ENCODE measurements at regions not wholly inside any gene's neighbourhood (a gene's known extent, or its start where the extent isn't known, plus 50 kb on each side); places are given as distances from the start of the nearest gene placed in this dataset.
"Not testable (repeated sequence)": the region's sequence is repeated elsewhere in the genome, so short reads cannot be mapped to it uniquely, and the experiment has no call there.

- no peak for DNase-seq
These were observed 173.5 kb downstream of the LMBRD1 start for GRCh38 chr6:69623357-69623756.

DNA sequence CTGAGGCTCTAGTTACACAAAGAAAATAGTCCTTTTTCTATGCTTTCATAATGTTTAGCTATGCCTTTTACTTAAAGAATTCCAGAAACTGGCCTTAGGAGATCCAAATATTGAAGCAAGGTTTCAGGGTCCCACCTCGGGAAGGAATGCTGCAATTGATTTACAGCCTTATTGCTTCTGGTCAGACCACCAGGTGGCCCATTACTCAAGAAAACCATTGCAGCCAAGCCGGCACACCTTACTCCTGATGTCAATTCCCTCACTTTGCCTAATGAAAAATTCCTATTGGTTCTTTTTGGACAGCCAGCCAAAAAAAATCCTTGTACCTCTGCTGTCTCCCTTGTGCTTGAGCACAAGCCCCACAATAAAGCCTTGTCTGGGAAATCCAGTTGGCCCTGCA, 173.9 kb downstream of the LMBRD1 start:
- no peak for DNase-seq

DNA sequence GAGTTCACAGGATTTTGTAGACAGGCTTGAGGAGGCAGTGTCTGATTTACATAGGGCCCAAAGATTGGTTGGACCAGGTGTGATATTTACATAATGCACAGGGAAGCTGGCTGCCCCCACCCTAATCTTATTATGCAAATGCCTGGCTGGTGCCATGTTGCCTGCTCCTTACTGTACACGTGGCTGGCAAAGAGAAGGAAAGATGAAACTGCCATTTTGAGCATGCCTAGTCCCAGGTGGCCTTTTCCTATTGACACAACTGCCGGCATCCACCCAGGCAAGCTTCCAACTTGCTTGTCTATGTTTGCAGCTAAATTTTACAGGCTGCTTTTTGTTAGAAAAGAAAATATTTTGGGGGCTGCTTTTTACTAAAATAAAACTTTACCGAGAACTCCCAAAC, 174.6 kb downstream of the LMBRD1 start:
- peak; percentile 69 for DNase-seq

- DNase-seq: no peak
These were observed 179.6 kb downstream of the LMBRD1 start for GRCh38 chr6:69617163-69617562.

DNA sequence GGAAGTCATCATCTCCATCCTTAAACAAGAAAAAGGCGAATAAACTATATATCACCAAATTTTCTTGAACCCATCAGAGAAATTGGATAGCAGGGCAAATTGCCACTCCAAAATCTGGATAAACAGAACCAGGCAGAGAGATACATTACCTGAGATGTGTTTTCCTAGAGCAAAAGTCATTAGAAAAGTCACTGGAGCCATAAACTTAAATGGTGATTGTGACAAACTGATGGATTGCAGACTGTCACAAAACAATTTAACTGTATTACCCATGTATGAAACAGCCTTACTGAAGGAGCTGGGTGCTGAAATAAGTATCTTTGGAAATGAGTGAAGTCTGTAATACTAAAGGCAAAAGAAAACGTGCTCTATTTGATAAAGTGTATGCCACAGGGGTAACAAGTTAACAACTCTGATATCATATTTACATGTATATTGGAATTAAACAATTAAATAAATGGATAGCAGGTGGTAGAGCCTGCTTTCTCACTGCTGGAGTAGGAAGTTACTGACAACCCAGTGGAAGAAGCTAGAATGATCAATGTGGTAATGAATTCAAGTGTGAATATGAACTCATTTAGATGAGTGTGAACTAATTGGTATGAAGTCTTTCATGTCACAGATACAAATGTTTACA, 186.9 kb downstream of the LMBRD1 start:
- DNase-seq: no peak

GRCh38 chr6:69601132-69601531, 195.7 kb downstream of the LMBRD1 start:
- peak; percentile 40 for DNase-seq

DNA sequence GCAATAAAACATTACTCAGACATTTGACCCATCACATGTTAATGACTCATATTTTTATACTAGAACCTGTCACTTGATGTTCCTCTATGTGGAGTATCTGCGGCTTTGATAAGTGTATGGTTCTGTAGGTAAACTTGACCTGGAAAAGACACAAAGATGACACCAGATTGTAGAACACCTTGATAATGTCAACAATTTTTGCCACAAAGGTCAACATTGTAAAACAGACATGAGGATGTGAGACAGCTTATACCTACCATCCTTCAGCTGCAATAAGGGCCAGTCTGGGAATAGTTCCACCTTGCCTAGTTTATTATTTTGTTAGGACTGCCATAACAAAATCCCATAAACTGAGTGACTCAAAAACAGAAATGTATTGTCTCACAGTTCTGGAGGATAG, 202.4 kb downstream of the LMBRD1 start:
- DNase-seq: no peak

DNA sequence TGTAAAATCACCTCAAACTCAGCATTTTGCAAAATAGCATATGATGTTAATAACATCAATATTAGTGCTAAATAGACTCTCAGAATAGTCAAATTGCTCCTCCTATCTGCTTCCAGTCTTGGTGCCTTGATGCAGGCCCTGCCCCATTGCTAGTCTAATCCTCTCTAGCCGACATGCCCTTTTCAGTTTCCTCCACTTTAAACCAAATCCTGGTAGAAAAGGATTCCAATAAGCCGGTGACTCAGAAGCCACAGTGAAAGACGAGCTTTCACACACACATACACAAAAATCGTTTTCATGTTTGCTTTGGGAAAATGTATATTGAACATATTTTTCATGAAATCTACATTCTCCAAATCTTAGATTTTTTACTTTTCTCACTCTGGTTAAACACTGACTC, 203.1 kb downstream of the LMBRD1 start:
- no peak for DNase-seq

GRCh38 chr6:69589626-69590025, 207.2 kb downstream of the LMBRD1 start:
- DNase-seq: no peak

GRCh38 chr6:69584913-69585729, 211.7 kb downstream of the LMBRD1 start:
- DNase-seq: no peak

GRCh38 chr6:69584536-69584912, 212.3 kb downstream of the LMBRD1 start:
- DNase-seq: no peak

GRCh38 chr6:69581581-69581980, 215.2 kb downstream of the LMBRD1 start:
- DNase-seq: no peak

DNA sequence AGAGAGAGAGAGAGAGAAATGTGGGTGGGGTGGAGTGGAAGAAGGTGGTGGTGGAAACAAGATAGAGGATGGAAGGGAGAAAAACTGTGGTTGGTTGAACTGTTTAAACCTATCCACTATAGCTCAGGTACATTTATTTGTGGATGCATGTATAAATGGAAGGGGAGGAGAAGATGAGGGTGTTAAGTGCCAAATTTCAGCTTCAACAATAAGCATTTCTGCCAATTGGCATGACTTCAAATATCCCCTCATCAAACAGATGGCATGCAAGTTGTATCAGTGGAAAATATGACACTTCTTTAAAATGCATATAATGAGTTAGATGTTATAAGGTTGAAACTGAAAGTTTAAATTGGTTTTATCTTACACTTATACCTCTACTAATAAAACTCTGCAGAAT, 216.1 kb downstream of the LMBRD1 start:
- DNase-seq: no peak

DNA sequence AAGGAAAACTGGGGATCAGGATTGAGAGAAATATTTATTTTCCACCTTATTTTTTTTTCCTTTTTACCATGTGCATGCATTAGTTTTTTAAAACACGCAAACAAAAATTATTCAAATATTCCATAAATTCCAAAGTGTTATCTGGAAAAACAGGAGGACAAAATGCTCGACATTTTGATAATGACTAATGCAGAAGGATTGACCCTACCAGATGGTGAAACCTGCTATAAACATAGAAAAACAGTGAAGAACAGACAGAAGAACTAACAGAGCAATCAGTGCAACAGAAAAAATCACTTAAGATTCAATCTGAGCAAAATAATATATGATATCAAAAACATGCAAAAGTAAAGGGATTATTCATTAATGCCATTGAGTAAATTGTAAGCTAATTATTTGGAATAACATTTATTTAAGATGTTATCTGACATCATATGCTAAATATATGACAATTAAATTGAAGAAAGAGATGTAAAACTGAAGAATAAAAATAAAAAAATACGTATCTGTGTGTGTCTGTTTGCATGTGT, 218.4 kb downstream of the LMBRD1 start:
- DNase-seq: no peak

DNA sequence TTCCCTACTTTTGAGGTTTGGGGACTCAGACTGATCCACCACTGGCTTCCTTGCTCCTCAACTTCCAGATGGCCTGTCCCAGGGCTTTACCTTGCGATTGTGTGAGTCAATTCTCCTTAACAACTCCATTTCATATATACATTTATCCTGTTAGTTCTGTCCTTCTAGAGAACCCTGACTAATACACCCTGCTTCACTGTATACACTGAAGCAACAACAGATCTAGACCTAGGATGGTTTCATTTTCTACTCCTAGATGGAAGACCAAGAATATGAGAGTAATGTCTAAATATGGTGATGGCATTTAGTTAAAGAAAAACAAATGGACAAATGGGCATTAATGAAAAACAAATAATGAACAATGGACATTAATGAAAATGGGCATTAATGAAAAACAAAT, 225.6 kb downstream of the LMBRD1 start:
- DNase-seq: no peak

GRCh38 chr6:69570106-69570505, 226.7 kb downstream of the LMBRD1 start:
- DNase-seq: no peak

DNA sequence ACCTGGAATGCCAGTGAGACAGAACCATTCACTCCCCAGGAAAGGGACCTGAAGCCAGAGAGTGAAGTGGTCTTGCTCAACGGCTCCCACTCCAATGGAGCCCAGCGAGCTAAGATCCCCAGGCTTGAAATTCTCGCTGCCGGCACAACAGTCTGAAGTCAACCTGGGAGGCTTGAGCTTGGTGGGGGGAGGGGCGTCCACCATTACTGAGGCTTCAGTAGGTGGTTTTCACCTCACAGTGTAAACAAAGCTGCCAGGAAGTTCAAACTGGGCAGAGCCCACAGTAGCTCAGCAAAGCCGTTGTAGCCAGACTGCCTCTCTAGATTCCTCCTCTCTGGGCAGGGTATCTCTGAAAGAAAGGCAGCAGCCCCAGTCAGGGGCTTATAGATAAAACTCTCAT, 236.2 kb downstream of the LMBRD1 start:
- DNase-seq: not testable (repeated sequence)

GRCh38 chr6:69555088-69555638, 241.6 kb downstream of the LMBRD1 start:
- DNase-seq: no peak

DNA sequence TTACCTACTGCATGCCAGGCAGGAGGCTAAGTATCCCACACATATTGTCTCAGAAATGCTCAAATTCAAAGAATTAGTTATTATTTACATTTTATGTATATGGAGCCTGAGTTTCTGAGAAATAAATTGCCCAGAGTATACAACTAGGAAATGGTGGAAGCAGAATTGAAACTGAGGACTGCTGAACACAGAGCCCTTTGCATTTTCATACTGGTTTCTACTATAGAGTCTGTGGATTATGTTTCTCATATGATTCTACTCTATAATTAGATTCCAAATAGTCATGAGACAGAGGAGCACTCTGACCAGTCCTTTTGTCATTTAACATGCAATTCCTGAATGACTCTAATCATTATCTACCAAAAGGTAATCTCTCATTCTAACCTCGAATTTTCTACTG, 254.3 kb downstream of the LMBRD1 start:
- no peak for DNase-seq

DNA sequence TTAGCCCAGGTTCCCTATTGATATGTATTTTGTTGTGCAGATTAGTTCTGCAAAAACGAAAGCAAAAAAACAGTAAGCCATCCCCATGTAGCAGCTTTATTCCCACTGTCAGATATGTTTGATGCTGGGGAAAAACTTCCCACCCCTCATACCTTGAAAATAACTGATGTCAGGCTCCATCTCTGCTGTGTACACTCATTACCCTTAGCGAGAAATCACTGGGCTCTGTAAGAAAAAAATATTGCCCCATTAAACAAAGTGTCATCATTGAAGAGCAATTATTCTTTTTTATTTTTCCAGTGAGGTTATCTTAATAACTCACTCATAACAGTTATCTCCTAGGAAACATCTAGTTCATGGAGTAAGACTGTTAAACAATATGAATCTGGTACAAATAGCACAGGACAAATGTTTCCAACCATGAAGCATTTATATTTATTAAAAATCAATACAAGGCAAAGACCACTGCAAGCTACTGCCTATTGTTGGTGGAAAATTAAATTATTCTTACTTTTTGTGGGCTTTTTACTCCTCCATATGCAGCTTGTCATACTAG, 268.8 kb downstream of the LMBRD1 start:
- no peak for DNase-seq

GRCh38 chr6:69515480-69515879, 281.3 kb downstream of the LMBRD1 start:
- not testable (repeated sequence) for DNase-seq

DNA sequence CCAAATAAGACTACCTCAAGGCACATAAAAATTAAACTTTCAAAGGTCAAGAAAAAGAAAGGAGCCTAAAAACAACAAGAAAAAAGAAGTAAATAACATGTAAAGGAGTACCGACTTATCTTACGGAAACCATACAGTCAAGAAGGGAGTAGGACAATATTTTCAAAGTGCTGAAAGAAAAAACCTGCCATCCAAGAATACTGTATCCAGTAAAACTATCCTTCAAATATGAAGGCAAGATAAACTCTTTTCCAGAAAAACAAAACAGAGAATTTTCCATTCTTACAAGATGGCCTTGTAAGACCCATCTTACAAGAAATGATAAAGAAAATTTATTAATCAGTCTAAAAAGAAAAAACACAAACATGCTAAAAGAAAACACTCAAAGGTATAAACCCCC, 302.2 kb downstream of the LMBRD1 start:
- DNase-seq: no peak

GRCh38 chr6:69489970-69490369, 306.8 kb downstream of the LMBRD1 start:
- no peak for DNase-seq

DNA sequence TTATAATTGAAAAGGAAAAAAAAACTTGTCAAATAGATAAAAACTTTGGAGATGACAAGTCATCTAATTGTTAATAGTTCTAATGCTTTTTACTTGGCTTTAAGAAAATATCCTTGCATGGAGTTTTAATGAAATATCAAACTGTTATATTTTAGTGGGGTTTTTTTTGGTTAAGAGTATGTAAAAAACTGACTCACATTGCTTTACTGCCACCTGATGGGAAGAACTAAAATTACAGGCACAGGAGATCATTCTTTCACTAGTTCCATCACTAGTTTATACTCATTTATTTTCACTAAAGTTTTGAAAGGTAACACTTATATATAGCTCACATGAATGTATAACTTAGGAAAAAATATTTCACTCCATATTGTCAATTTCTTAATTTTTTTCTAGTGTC, 309.1 kb downstream of the LMBRD1 start:
- DNase-seq: peak; percentile 19

Measured in NCI-H526 treated with DMSO at 0.1 percent for 48 hours (cell line).